Smooth muscle cell of the brain vasculature (primary cell): ENCODE measurements at regions not wholly inside any gene's neighbourhood (a gene's known extent, or its start where the extent isn't known, plus 50 kb on each side); places are given as distances from the start of the nearest gene placed in this dataset.

ENCODE experiments used
- DNase-seq: peaks from one replicate; pipeline ENCODE4 v3.0.0-alpha.2; 2012; ENCODE audit warnings: low read depth, low spot score

DNA sequence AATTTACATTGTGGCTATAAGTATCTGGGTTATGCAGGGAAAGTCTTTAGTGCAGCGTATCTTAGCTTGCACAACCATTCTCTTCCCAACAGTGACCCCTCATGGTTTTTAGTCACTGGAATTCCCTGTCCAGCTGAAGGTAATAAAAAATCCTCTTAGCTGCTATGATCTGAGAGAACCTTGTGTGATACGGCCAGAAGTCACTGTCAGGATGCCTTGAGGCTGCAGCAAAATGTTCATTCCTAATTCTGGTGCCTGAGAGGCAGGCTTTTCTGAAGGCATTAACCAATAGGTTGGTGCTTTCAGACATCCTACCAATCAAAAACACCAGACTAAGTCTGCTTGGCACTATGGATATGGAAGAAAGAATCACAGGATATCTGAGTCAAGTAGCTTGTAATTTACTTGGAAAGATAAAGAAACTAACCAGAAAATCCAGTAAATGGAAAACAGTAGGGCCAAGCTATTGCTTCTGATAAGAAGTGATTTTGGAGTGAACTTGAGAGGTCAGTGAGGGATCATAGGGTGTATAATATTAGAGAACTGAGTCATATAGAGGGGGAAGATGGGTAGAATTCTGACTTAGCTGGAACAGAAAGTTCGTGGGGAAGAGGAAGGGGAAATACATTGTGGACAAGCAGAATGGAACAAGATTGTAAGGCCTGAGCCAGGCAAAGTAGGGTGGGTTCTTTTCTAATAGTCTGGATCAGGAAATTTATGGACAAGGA, 89.0 kb upstream of the SLC14A2 start:
- DNase-seq = no peak

DNA sequence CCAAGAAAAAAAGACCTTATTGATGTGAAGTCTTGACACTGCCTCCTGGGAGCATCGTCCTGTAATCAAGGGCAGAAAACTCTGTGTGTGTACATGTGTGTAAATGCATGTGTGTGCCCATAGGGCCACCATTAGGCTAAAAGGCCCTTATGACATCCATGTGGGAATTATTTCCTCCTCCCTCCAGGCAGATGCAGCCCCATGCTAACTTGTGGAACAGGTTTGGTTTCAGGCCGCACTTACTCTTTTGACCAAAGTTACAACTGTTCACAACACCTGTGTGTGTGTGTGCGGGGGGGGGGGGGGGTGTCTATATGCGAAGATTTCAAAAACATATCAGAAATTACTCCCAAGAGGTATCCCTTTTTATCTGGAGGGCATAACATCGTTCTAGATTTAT, 87.4 kb upstream of the SLC14A2 start:
- DNase-seq = no peak

DNA sequence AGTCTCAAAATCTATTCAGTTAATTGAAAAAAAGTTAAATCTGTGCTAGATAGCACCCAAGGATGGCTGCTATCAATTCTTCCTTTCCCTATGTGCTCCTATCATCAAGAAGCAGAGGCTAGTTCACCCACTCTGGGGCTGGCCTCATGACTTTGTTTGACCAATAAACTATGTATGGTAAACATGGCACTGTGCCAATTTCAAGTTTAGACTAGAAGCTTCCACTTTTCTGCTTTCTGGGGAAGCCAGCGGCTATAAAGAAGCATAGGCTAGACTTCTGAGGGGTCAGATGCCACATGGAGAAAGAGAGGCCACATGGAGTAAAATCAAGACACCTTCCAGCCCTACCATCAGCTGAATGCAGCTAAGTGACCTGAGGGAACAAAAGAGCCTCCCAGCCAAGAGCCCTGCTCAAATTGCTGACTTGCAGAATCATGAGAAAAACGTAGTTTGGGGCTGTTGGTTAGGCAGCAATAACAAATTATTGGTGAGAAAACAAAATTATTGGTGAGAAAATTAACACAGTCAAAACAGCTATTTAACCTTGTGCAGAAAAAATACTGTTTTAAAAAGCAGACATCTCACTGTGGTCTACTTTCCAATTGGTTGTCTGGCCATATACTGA, 86.5 kb upstream of the SLC14A2 start:
- DNase-seq = no peak

DNA sequence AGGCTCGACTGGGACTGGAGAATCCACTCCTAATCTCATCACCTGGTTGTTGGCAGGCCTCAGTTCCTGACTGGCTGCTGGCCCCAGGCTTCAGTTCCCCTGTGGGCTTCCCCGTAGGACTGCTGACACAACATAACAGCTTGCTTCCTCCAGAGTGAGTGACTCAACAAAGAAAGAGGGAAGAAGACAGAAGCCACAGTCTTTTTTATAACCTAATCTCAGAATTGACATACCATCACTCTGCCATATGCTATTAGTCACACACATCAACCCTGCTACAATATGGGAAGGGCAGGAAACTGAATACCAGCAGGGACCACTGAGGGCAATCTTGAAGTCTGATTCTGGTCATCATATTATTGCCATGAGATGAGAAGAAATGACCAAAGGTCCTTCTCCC, 76.8 kb upstream of the SLC14A2 start:
- DNase-seq = no peak

DNA sequence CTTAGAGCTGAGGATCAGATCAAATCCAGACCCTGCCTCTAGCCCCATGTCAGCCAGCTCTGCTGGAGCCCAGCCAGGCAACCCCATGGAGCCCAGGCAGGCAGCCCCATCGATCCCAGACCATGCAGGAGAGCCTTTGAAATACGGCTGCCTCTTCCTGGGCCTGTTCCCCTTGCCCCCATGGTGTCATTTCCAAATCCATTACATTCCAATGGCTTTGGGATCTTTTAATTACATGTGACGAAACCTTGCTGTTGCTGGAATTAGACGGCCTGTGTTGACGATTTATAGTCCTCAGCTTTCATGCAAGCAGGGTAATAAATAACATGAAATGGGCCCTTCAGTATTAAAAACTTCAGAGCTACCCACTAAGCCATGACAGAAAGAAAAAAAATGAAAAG, 75.8 kb upstream of the SLC14A2 start:
- DNase-seq = no peak

DNA sequence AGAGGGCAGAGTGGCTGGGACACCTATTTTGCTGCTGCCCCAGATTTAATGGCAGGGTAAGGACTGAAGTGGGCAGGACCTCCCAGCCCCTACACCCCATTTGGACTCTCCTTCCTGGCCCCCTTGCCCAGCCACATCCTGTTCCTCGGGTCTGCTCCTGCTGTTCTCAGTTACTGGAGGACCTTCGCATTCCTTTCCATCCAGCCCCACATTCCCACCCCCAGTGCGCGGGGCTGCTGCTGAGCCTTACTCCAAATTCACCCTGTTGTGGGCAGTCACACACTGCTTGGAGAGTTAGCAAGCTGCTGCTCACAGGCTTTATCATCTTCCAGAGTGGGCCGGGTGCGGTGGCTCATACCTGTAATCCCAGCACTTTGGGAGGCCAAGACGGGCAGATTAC, 75.2 kb upstream of the SLC14A2 start:
- no peak for DNase-seq

DNA sequence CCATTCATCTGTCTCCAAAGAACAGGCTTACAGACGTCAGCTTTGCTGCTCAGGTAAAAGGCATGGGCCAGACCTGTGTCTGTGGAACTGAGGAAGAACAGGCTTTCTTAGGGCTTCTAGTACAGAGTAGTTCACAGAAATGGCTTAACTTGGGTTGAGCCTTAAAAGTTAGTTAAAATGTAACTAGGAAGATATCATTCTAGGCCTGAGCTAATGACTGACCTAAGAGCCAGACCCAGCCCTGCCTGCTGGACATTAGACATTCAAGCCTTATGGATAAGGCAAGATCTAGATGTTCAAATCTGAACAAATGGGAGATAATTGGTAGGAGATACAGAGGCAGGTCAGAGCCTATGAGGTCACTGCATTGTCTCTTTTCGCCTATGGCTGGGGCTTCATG, 73.9 kb upstream of the SLC14A2 start:
- no peak for DNase-seq

DNA sequence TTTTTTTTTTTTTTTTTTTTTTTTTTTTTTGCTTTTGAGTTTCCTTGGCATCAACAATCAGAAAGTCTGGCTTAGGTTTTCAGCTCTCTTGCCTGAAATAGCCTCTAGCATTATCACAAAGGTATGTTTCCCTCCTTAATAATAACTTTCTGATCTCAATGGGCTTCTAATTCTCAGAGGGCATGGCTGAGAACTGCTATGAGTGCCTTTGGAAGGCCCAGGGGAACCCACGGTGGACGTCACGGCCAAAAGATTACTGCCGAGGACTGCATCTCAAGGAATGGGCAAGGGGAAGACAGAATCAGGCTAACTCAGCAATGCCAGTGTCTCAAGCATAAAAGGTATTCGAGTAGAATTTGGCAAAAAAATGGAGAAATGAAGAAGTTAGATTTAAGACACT, 73.2 kb upstream of the SLC14A2 start:
- no peak for DNase-seq

DNA sequence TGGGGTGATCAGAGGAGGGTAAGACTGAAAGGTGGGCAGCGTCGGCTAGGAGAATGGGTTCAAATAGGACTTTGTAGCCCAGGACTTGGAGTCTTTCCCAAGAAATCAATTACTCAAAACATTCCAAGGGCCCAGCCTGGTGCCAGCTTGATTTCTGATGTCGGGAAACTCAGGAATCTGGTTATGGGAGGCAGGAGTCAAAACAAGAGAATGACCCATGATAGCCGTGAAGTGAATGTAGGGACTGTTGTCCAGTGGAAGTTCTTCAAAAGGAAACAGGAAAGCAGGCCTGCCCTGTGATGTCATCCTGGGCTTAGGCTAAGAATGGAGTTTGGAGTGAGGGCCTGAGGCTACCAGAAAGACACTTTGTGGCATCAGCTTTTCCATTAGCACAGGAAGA, 67.4 kb upstream of the SLC14A2 start:
- DNase-seq = no peak

DNA sequence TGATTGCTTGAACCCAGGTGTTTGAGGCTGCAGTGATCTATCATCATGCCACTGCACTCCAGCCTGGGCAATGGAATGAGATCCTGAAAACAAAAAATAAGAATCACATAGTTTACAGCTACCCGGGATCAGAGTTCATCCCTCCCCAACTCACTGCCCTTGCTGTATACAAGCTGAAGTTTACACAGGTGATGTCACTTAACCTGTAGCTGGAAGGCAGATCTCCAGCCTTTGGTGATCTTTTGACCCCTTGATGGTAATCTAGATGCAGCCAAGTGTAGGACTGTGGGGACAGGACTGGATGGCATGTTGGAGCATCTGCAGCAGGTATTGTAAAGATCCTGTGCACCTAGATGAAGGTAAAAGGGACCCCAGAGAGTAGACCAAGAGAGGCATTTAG, 66.7 kb upstream of the SLC14A2 start:
- no peak for DNase-seq

DNA sequence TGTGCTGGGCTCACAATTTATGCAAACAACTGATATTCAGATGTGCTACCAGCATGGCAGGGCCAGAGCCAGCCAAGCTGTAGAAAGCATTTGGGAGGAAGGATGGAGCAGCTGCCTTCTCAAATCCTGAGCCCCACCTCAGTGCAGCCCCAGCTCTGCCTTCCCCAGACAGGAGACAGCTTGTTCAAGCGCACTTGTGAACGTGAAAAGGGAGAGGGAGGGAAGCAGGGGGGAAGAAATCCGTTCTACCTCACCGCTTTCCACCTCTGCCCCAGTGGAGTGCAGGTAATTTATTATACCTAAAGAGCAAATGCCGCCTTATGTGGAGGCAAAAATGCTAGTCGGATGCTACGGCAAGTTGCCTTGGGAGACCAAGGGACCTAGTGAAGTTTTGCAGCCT, 66.0 kb upstream of the SLC14A2 start:
- no peak for DNase-seq

DNA sequence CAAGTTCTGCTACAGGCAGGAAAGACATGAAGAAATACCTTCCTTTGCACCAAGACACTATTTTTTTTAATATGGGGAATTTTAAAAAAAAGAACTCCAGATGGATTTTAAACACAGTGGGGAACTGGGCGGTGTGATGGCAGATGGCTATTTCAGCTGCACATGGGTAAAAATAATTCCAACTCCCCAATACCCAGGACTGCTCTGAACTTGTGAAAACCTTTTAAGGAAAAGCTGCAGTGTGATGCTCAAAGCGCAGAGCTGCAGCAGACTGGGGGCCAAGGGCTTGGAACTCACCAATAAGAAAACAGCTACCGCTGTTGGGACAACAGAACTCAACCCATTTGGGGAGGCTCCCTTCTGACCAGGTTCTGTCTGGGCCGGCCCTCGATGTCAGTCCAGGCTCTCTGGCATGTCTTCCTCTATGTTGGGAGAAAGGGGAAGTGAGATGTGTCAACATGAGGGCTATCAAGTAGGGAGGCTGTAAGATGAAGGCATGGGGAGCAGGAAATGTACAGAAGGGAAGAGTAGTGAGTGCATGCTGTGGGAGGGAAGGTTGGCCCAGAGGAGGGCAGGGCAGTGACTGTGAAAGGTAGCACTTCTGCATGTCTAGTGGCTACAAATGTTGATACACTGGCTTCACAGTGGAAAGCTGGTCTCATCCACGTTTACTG, 64.0 kb upstream of the SLC14A2 start:
- DNase-seq = no peak

DNA sequence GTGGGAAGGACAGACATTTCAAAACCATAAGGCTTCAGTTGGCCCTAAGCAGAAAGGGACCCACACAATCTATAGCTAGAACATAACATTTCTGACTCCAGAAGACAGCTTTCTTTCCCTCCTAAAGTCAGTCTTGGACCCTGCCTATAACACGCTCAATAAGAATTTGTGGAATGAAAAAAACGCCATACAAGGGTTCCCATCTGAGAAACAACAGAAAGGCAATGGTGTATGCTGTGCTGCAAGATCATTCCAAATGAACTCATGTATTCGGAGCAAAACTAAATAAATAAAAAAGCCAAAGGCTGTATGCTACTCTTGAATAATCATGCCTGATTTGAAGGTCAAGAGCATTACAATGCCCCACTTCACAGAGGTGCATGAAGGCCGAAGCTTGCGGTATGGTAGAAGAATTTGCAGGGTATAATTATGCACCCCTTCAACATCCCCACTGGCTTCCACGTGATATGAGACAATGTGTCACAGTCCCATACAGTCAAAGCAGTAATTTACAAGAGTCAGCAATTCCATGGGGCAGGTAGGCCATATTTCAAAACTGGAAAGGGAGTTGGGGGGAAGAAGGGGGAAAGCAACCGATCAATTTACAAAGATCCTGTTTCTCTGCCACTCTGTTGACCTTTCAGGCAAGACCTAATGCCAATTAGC, 61.4 kb upstream of the SLC14A2 start:
- no peak for DNase-seq

DNA sequence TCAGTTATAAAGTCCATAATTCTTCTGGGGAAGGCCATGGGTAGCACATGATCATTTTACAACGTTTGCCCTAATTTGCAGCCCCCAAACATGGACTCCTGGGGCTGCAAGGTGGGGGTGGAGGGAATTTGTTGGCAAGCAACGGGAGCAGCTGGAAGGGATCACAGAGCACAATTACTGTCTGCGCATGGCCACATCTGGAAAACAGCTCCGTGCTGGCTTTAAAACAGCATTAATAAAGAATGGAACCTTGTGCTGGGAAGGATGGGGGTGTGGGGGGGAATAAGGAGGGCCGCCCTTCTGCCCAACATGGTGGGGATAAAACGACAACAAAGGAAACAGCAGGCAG, 60.9 kb upstream of the SLC14A2 start:
- DNase-seq = no peak

DNA sequence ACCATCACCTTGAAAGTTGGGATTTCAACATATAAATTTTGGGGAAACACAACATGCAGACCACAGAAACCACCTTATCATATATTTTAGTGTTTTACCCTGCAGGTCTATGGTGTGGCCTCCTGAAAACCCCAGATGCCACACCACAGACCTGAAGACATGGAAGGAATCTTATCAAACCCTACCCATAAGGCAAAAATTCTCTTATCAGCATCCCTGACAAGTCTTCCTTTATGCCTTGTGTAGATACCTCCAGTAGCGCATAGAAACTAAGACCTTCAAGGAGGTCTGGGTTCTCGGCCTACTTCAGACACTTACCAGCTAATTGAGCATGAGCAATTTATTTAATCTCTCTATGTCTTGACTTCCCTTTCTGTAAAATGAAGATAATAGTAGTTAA, 59.1 kb upstream of the SLC14A2 start:
- no peak for DNase-seq

DNA sequence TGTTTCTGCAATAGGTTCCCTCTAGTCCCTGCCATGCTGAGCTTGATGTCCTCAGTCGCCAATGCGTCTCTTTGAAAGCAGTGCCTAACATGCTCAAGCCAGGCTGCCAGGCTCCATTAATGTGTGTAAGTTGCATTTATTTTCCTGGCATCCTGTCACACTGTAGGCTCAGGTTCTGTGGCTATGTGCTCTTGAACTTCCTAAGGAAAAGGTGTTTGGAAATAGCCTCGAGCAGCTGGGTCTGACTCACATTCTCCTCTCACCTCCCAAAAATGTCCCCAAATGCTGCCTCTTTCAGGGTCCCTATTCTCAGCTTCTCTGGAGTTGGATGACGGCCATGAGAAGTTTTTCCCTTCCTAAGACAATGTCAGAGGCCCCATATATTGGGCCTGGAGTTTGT, 58.0 kb upstream of the SLC14A2 start:
- no peak for DNase-seq

DNA sequence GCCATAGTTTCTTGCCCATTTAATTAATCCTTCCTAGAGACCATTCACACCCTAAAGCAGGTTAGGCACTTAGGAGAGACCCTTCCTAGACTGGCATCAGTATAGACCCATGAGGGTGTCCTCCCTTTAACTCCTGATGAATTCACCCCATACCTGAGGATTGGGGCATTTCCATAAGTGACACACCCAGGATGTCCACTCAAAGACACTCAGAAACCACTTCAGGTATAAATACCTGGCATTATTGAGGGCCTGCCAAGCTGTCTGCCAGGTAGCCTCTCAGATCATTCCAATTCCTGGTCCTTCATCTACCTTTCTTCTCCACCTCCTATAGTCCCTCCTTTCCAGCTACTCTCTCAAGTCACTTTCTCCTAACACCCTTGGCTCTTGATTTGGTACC, 57.5 kb upstream of the SLC14A2 start:
- DNase-seq = no peak

DNA sequence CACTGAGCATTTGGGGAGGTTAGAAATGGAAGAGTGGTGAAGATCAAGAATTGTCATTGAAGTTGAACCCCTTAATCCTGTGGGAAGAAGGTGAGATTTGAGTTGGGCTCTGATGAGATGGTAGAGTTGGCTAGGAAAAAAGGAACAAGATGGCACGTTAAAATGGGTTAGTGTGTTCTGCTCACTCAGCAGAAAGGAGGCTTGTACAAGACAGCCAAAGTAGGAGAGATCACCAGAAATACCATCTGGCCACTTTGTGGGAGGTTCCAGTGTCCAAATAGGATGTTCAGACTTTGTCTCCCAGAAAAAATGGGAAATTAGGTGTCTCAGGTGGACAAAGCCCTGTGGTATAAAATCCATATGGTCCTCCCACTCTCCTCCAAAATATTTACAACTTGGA, 56.0 kb upstream of the SLC14A2 start:
- no peak for DNase-seq

DNA sequence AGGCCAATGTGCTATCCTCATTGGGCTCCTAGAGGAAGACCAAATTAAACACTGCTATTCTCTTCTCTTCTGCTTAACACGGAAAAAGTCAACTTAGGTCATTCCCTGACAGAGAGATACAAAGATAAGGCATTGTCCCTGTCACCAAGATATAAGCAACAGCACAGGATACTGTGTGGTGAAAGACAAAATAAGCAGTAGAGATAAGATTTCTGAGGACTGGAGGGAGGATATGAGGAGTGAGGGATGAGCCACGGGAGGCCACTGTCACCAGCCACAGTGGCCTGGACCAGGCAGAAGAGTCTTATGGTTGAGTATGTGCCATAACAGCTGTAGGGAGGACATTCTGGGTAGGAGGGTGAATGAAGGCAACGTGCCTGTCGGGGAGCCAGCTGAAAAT, 54.4 kb upstream of the SLC14A2 start:
- DNase-seq = no peak

DNA sequence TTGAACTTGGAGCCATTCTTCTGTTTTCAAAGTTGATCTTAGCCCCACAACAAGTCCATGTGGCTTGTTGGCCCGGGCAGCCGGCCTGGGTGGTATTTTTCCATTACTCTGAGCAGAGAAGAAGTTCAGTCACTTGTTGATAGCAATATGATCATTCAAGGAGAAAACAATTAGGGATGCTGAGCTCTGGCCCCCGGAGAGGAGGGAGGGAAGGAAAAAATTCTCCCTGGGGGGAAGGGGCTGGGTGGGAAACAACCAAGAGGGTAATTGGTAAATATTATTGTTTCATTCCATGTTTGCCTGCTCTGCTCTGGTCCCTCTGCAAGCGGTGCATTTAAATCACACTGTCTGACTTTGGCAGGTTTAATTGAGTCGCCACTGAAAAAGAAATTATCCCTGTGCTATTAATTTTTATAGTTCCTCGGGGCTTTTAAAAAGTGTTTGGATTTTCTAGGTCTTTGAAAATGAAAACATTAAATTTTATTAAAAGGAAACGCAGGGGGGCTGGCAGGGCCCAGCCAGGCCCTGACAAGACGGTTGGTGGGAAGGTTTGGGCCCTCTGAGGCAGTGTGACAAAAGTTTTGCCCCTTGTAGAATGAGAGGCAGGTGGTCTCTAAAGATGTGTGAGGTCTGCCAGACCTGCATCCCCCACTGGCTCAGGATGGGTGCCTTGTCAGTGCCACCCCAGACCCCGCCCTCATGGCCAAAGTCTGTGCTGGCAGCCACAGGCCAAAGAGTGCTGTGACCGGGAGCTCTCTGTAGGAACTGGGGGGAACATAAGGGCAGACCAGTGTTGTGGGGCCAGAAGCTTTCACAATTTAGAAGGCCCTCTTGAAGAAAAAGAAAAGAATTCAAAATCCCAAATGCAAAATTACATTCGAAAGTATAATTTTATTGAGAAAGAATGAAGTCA, 52.5 kb upstream of the SLC14A2 start:
- no peak for DNase-seq

DNA sequence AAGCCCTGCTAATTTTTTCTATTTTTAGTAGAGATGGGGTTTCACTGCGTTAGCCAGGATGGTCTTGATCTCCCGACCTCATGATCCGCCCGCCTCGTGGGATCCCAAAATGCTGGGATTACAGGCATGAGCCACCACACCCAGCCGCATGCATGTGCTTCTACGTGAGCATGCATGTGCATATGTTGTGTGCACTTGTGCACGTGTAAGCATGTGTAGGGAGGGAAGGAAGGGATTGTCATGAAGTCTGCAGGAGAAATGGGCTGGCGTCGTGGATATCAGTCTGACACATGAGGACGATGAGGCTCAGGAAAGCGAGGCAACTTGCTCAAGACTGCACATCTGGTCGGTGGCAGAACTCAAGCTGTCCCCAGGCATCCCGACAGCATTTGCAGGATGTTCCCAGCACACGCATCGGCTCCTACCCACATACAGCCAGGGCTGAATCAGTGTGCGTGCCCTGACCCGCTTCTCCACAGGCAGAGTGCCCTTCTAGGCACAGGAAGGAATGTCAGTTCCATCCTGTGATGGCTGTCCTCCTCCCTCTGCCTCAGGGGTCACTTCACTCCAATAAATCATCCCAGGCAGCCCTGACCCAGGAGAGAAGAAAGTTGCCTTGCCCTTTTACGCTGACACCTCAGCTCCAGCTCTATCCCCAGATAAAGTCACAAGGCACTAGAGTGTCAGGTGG, 49.9 kb upstream of the SLC14A2 start:
- DNase-seq = no peak
